Parathyroid adenoma (tissue), 2 donors: ENCODE measurements at regions not wholly inside any gene's neighbourhood (a gene's known extent, or its start where the extent isn't known, plus 50 kb on each side); places are given as distances from the start of the nearest gene placed in this dataset.

ENCODE experiments used
- H2AFZ ChIP-seq: fragments of 300-600 bp; sonication (generic); one replicate; pipeline ENCODE4 v1.7.0; 2017; ENCODE audit warnings: antibody characterized with exemption, mild to moderate bottlenecking
- H3K27ac ChIP-seq: fragments of 300-600 bp; sonication (generic); one replicate; pipeline ENCODE4 v1.7.0; 2017
- H3K27me3 ChIP-seq: fragments of 300-600 bp; sonication (generic); one replicate; pipeline ENCODE4 v1.7.0; 2017; ENCODE audit warnings: low read length; ENCODE audit not compliant: control insufficient read depth, insufficient read depth
- H3K36me3 ChIP-seq: fragments of 300-600 bp; sonication (generic); one replicate; pipeline ENCODE4 v1.7.0; 2017; ENCODE audit warnings: low read length; ENCODE audit not compliant: control insufficient read depth, insufficient read depth
- H3K4me1 ChIP-seq: fragments of 300-600 bp; sonication (generic); one replicate; pipeline ENCODE4 v1.7.0; 2017; ENCODE audit warnings: control low read depth
- H3K4me2 ChIP-seq: fragments of 300-600 bp; sonication (generic); one replicate; pipeline ENCODE4 v1.7.0; 2017; ENCODE audit warnings: low read length
- H3K4me3 ChIP-seq: fragments of 300-600 bp; sonication (generic); one replicate; pipeline ENCODE4 v1.7.0; 2017; ENCODE audit warnings: low read depth, low read length
- H3K79me2 ChIP-seq: fragments of 300-600 bp; sonication (generic); one replicate; pipeline ENCODE4 v1.7.0; 2017; ENCODE audit warnings: control low read depth
- H3K9ac ChIP-seq: fragments of 300-600 bp; sonication (generic); one replicate; pipeline ENCODE4 v1.7.0; 2017; ENCODE audit warnings: mild to moderate bottlenecking
- H3K9me3 ChIP-seq: fragments of 300-600 bp; sonication (generic); one replicate; pipeline ENCODE4 v1.7.0; 2017; ENCODE audit warnings: low read length; ENCODE audit not compliant: control insufficient read depth
- TF ChIP-seq, protein P1 (sequence below): fragments of 300-600 bp; sonication (generic); IDR thresholded peaks from one replicate; pipeline ENCODE4 v1.7.0; 2017; ENCODE audit warnings: antibody characterized with exemption, mild to moderate bottlenecking
- donor health status: primary hyperparathyroidism.

- Histone ChIP-seq H3K9me3 (no peaks in the 10 kb centered on the region), H3K27me3 (no peaks in the 10 kb centered on the region), H3K4me1 (no peaks in the 10 kb centered on the region), H3K4me3 (no peak overlapping the region), H3K27ac (no peak overlapping the region), H3K36me3 (no peaks in the 10 kb centered on the region), H3K79me2 (no peaks in the 10 kb centered on the region), H3K9ac (no peak overlapping the region), H3K4me2 (no peak overlapping the region), H2AFZ (no peak overlapping the region)
- TF ChIP-seq, protein P1, sequence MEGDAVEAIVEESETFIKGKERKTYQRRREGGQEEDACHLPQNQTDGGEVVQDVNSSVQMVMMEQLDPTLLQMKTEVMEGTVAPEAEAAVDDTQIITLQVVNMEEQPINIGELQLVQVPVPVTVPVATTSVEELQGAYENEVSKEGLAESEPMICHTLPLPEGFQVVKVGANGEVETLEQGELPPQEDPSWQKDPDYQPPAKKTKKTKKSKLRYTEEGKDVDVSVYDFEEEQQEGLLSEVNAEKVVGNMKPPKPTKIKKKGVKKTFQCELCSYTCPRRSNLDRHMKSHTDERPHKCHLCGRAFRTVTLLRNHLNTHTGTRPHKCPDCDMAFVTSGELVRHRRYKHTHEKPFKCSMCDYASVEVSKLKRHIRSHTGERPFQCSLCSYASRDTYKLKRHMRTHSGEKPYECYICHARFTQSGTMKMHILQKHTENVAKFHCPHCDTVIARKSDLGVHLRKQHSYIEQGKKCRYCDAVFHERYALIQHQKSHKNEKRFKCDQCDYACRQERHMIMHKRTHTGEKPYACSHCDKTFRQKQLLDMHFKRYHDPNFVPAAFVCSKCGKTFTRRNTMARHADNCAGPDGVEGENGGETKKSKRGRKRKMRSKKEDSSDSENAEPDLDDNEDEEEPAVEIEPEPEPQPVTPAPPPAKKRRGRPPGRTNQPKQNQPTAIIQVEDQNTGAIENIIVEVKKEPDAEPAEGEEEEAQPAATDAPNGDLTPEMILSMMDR: no peak
These were observed 65.8 kb upstream of the RANBP3L start for GRCh38 chr5:36367524-36367923.

DNA sequence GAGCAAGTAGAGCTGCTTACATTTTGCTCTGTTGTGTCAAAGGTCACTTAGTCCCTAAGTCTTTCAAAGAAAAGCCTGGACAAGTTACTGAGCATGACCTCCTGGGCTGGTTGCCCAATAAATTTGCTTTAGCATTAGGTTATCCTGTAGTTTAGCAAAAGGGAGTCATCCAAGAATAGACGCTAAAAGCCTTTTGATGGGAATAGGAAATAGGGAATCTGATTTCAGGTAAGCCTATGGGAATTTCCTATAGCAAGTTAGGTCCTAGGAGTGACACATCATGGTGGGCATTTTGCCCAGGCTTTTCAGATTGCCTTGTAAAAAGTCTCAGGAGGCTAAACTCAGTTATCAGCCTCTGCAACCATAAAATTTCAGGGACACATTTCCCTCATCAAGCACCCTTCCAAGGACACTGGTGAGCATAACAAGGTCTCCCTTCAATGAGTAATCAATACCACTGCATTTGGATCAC lies 67.6 kb upstream of the RANBP3L start:
- H2AFZ ChIP-seq: no peak overlapping the region
- H3K27ac ChIP-seq: no peak overlapping the region
- H3K4me3 ChIP-seq: no peak overlapping the region
- no peaks in the 10 kb centered on the region for H3K4me1 ChIP-seq
- H3K79me2 ChIP-seq: no peaks in the 10 kb centered on the region
- no peaks in the 10 kb centered on the region for H3K9me3 ChIP-seq
- no peaks in the 10 kb centered on the region for H3K27me3 ChIP-seq
- no peak overlapping the region for H3K4me2 ChIP-seq
- H3K9ac ChIP-seq: no peak overlapping the region
- H3K36me3 ChIP-seq: no peaks in the 10 kb centered on the region
- TF ChIP-seq, protein P1: no peak

DNA sequence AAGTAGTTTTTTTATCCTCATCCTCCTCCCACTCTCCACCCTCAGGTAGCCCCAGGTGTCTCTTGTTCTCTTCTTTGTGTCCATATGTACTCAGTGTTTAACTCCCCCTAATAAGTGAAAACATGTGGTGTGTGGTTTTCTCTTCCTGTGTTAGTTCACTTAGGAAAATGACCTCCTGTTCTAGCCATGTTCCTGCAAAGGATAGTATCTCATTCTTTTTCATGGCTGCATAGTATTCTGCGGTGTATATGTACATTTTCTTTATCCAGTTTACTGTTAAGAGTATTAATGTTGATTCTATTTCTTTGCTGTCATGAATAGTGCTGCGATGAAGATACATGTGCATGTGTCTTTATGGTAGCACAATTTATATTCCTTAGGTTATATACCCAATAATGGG lies 68.4 kb upstream of the RANBP3L start:
- TF ChIP-seq, protein P1: no peak
- no peaks in the 10 kb centered on the region for H3K9me3 ChIP-seq
- H3K79me2 ChIP-seq: no peaks in the 10 kb centered on the region
- no peak overlapping the region for H3K4me2 ChIP-seq
- no peak overlapping the region for H2AFZ ChIP-seq
- no peak overlapping the region for H3K9ac ChIP-seq
- no peaks in the 10 kb centered on the region for H3K36me3 ChIP-seq
- no peak overlapping the region for H3K27ac ChIP-seq
- no peaks in the 10 kb centered on the region for H3K4me1 ChIP-seq
- no peaks in the 10 kb centered on the region for H3K27me3 ChIP-seq
- H3K4me3 ChIP-seq: no peak overlapping the region

DNA sequence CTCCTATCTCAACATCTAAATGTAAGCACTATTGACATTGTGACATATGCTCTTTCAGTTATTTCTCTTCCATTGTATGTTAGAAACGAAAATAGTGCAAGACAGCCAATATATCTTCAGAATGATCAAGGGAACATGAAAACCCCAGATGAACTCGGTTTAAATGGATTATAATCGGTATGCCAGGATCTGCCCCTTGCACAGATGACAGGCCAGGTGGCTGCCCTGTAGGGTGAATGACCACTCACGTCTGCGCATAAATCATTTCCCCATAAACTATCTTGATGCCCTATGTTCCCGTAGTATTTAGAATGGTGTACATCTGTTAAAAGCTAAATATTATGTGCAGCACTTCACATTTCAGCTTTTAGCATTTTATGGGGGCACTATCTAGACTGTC lies 69.7 kb upstream of the RANBP3L start:
- Histone ChIP-seq H3K79me2 (no peaks in the 10 kb centered on the region), H2AFZ (no peak overlapping the region), H3K4me3 (no peak overlapping the region), H3K27me3 (no peaks in the 10 kb centered on the region), H3K27ac (no peak overlapping the region), H3K4me2 (no peak overlapping the region), H3K36me3 (no peaks in the 10 kb centered on the region), H3K9me3 (no peaks in the 10 kb centered on the region), H3K4me1 (no peaks in the 10 kb centered on the region), H3K9ac (no peak overlapping the region)
- TF ChIP-seq, protein P1: no peak

GRCh38 chr5:36373527-36374086 lies 71.9 kb upstream of the RANBP3L start:
- TF ChIP-seq, protein P1: no peak
- Histone ChIP-seq H3K4me3 (no peak overlapping the region), H3K9ac (no peak overlapping the region), H3K36me3 (no peaks in the 10 kb centered on the region), H3K4me2 (no peak overlapping the region), H2AFZ (no peak overlapping the region), H3K9me3 (no peaks in the 10 kb centered on the region), H3K79me2 (no peaks in the 10 kb centered on the region), H3K27ac (no peak overlapping the region), H3K4me1 (no peaks in the 10 kb centered on the region), H3K27me3 (no peaks in the 10 kb centered on the region)
